ENCODE measurements at regions not wholly inside any gene's neighbourhood (a gene's known extent, or its start where the extent isn't known, plus 50 kb on each side); places are given as distances from the start of the nearest gene placed in this dataset.
A peak's percentile ranks its signal among the peaks of the same experiment; 100 is the strongest.
"Not testable (repeated sequence)": the region's sequence is repeated elsewhere in the genome, so short reads cannot be mapped to it uniquely, and the experiment has no call there.

GRCh38 chr9:62803099-62803498 lies 1613.3 kb downstream of the SPATA31A7 start:
- H3K36me3 ChIP-seq (ENCODE audit: control insufficient read depth in 4 of 4, insufficient read depth in 4 of 4, low read length in 4 of 4); ATAC-seq (ENCODE audit: insufficient read depth, low FRiP score); H3K9ac ChIP-seq (ENCODE audit: insufficient read depth in 1 of 2, low read length in 2 of 2); H3K4me3 ChIP-seq; H3K27ac ChIP-seq (ENCODE audit: low read depth in 1 of 2, low read length in 1 of 2): not testable (repeated sequence)
- H3K27me3 ChIP-seq (ENCODE audit: control insufficient read depth in 3 of 3, insufficient read depth in 3 of 3, low read length in 2 of 3) = peaks cover 0 to 24% (median 12%) of the 10 kb centered on the region in 3 donors
- DNase-seq = peak; percentile 8 to 45 (median 12)
- peaks cover 0 to 18% (median 7%) of the 10 kb centered on the region in 5 donors for H3K4me1 ChIP-seq (ENCODE audit: control insufficient read depth in 5 of 5, insufficient read depth in 5 of 5, low read length in 5 of 5)
- H3K9me3 ChIP-seq (ENCODE audit: control insufficient read depth in 4 of 4, insufficient read depth in 3 of 4, low read length in 3 of 4) = peaks cover 0 to 18% (median 0%) of the 10 kb centered on the region in 4 donors
- 63 to 64% methylated on average over 2 of the region's 2 CpGs for WGBS, 2 donors

GRCh38 chr9:62804314-62804713 lies 1614.5 kb downstream of the SPATA31A7 start:
- H3K4me3 ChIP-seq; H3K36me3 ChIP-seq (ENCODE audit: control insufficient read depth in 4 of 4, insufficient read depth in 4 of 4, low read length in 4 of 4); H3K27ac ChIP-seq (ENCODE audit: low read depth in 1 of 2, low read length in 1 of 2); H3K9ac ChIP-seq (ENCODE audit: insufficient read depth in 1 of 2, low read length in 2 of 2); ATAC-seq (ENCODE audit: insufficient read depth, low FRiP score): not testable (repeated sequence)
- peaks cover 0 to 17% (median 6%) of the 10 kb centered on the region in 3 donors for H3K27me3 ChIP-seq (ENCODE audit: control insufficient read depth in 3 of 3, insufficient read depth in 3 of 3, low read length in 2 of 3)
- peak in 1 of 3 donors; percentile 9 for DNase-seq
- WGBS, 2 donors = 30 to 32% methylated on average over 1 of the region's 1 CpG
- peaks cover 0 to 12% (median 0%) of the 10 kb centered on the region in 4 donors for H3K9me3 ChIP-seq (ENCODE audit: control insufficient read depth in 4 of 4, insufficient read depth in 3 of 4, low read length in 3 of 4)
- peaks cover 0 to 12% (median 7%) of the 10 kb centered on the region in 5 donors for H3K4me1 ChIP-seq (ENCODE audit: control insufficient read depth in 5 of 5, insufficient read depth in 5 of 5, low read length in 5 of 5)

GRCh38 chr9:62807424-62807823 lies 1617.6 kb downstream of the SPATA31A7 start:
- H3K4me1 ChIP-seq (ENCODE audit: control insufficient read depth in 5 of 5, insufficient read depth in 5 of 5, low read length in 5 of 5); H3K4me3 ChIP-seq; H3K36me3 ChIP-seq (ENCODE audit: control insufficient read depth in 4 of 4, insufficient read depth in 4 of 4, low read length in 4 of 4); H3K9me3 ChIP-seq (ENCODE audit: control insufficient read depth in 4 of 4, insufficient read depth in 3 of 4, low read length in 3 of 4); DNase-seq; ATAC-seq (ENCODE audit: insufficient read depth, low FRiP score); H3K9ac ChIP-seq (ENCODE audit: insufficient read depth in 1 of 2, low read length in 2 of 2); H3K27me3 ChIP-seq (ENCODE audit: control insufficient read depth in 3 of 3, insufficient read depth in 3 of 3, low read length in 2 of 3); H3K27ac ChIP-seq (ENCODE audit: low read depth in 1 of 2, low read length in 1 of 2): not testable (repeated sequence)
- WGBS, 2 donors = 55 to 58% methylated on average over 3 of the region's 3 CpGs

- not testable (repeated sequence) for H3K27me3 ChIP-seq (ENCODE audit: control insufficient read depth in 3 of 3, insufficient read depth in 3 of 3, low read length in 2 of 3); H3K36me3 ChIP-seq (ENCODE audit: control insufficient read depth in 4 of 4, insufficient read depth in 4 of 4, low read length in 4 of 4); H3K9me3 ChIP-seq (ENCODE audit: control insufficient read depth in 4 of 4, insufficient read depth in 3 of 4, low read length in 3 of 4); ATAC-seq (ENCODE audit: insufficient read depth, low FRiP score); H3K4me1 ChIP-seq (ENCODE audit: control insufficient read depth in 5 of 5, insufficient read depth in 5 of 5, low read length in 5 of 5); H3K9ac ChIP-seq (ENCODE audit: insufficient read depth in 1 of 2, low read length in 2 of 2); H3K4me3 ChIP-seq; H3K27ac ChIP-seq (ENCODE audit: low read depth in 1 of 2, low read length in 1 of 2)
- WGBS, 2 donors = 69% methylated on average over 3 of the region's 3 CpGs
- DNase-seq = peak in 1 of 3 donors; percentile 9
These were observed 1618.2 kb downstream of the SPATA31A7 start for GRCh38 chr9:62808081-62808480.

GRCh38 chr9:62810318-62810717 lies 1620.5 kb downstream of the SPATA31A7 start:
- not testable (repeated sequence) for H3K9ac ChIP-seq (ENCODE audit: insufficient read depth in 1 of 2, low read length in 2 of 2); H3K4me1 ChIP-seq (ENCODE audit: control insufficient read depth in 5 of 5, insufficient read depth in 5 of 5, low read length in 5 of 5); H3K36me3 ChIP-seq (ENCODE audit: control insufficient read depth in 4 of 4, insufficient read depth in 4 of 4, low read length in 4 of 4); H3K9me3 ChIP-seq (ENCODE audit: control insufficient read depth in 4 of 4, insufficient read depth in 3 of 4, low read length in 3 of 4); ATAC-seq (ENCODE audit: insufficient read depth, low FRiP score); H3K27me3 ChIP-seq (ENCODE audit: control insufficient read depth in 3 of 3, insufficient read depth in 3 of 3, low read length in 2 of 3); DNase-seq; H3K27ac ChIP-seq (ENCODE audit: low read depth in 1 of 2, low read length in 1 of 2); H3K4me3 ChIP-seq
- WGBS, 2 donors = 66 to 78% methylated on average over 6 of the region's 6 CpGs

GRCh38 chr9:62810811-62811315 lies 1621.0 kb downstream of the SPATA31A7 start:
- H3K4me1 ChIP-seq (ENCODE audit: control insufficient read depth in 5 of 5, insufficient read depth in 5 of 5, low read length in 5 of 5); H3K27me3 ChIP-seq (ENCODE audit: control insufficient read depth in 3 of 3, insufficient read depth in 3 of 3, low read length in 2 of 3); H3K9ac ChIP-seq (ENCODE audit: insufficient read depth in 1 of 2, low read length in 2 of 2); H3K36me3 ChIP-seq (ENCODE audit: control insufficient read depth in 4 of 4, insufficient read depth in 4 of 4, low read length in 4 of 4); ATAC-seq (ENCODE audit: insufficient read depth, low FRiP score); H3K9me3 ChIP-seq (ENCODE audit: control insufficient read depth in 4 of 4, insufficient read depth in 3 of 4, low read length in 3 of 4); H3K27ac ChIP-seq (ENCODE audit: low read depth in 1 of 2, low read length in 1 of 2); H3K4me3 ChIP-seq: not testable (repeated sequence)
- DNase-seq = peak in 1 of 3 donors; percentile 5
- 79 to 84% methylated on average over 5 of the region's 5 CpGs for WGBS, 2 donors

GRCh38 chr9:62815436-62815835 lies 1625.6 kb downstream of the SPATA31A7 start:
- H3K9ac ChIP-seq (ENCODE audit: insufficient read depth in 1 of 2, low read length in 2 of 2); H3K9me3 ChIP-seq (ENCODE audit: control insufficient read depth in 4 of 4, insufficient read depth in 3 of 4, low read length in 3 of 4); H3K27ac ChIP-seq (ENCODE audit: low read depth in 1 of 2, low read length in 1 of 2); H3K36me3 ChIP-seq (ENCODE audit: control insufficient read depth in 4 of 4, insufficient read depth in 4 of 4, low read length in 4 of 4); H3K27me3 ChIP-seq (ENCODE audit: control insufficient read depth in 3 of 3, insufficient read depth in 3 of 3, low read length in 2 of 3); H3K4me1 ChIP-seq (ENCODE audit: control insufficient read depth in 5 of 5, insufficient read depth in 5 of 5, low read length in 5 of 5); ATAC-seq (ENCODE audit: insufficient read depth, low FRiP score); H3K4me3 ChIP-seq: not testable (repeated sequence)
- peak; percentile 58 to 68 (median 66) for DNase-seq
- 46 to 55% methylated on average over 1 of the region's 1 CpG for WGBS, 2 donors

- not testable (repeated sequence) for H3K27ac ChIP-seq (ENCODE audit: low read depth in 1 of 2, low read length in 1 of 2); H3K27me3 ChIP-seq (ENCODE audit: control insufficient read depth in 3 of 3, insufficient read depth in 3 of 3, low read length in 2 of 3); H3K9ac ChIP-seq (ENCODE audit: insufficient read depth in 1 of 2, low read length in 2 of 2); H3K4me1 ChIP-seq (ENCODE audit: control insufficient read depth in 5 of 5, insufficient read depth in 5 of 5, low read length in 5 of 5); H3K9me3 ChIP-seq (ENCODE audit: control insufficient read depth in 4 of 4, insufficient read depth in 3 of 4, low read length in 3 of 4); ATAC-seq (ENCODE audit: insufficient read depth, low FRiP score); H3K4me3 ChIP-seq; H3K36me3 ChIP-seq (ENCODE audit: control insufficient read depth in 4 of 4, insufficient read depth in 4 of 4, low read length in 4 of 4)
- DNase-seq = peak in 1 of 3 donors; percentile 8
These were observed 1626.5 kb downstream of the SPATA31A7 start for GRCh38 chr9:62816331-62816730.
